GM18868 (cell line): ENCODE measurements at regions not wholly inside any gene's neighbourhood (a gene's known extent, or its start where the extent isn't known, plus 50 kb on each side); places are given as distances from the start of the nearest gene placed in this dataset.

Experiments used
- ATAC-seq: cut with Tn5 transposase; IDR thresholded peaks from one replicate; pipeline ENCODE4 v1.9.1; 2021; ENCODE audit warnings: mild to moderate bottlenecking, moderate library complexity; ENCODE audit not compliant: unreplicated experiment

GRCh38 chr4:59979061-59979460, 1221.1 kb upstream of the ADGRL3 start:
- ATAC-seq: no peak

- ATAC-seq: no peak
Observed at GRCh38 chr4:59983852-59984251, 1216.3 kb upstream of the ADGRL3 start.

GRCh38 chr4:59987289-59987688, 1212.8 kb upstream of the ADGRL3 start:
- no peak for ATAC-seq

- no peak for ATAC-seq
Observed at GRCh38 chr4:59994118-59994517, 1206.0 kb upstream of the ADGRL3 start.

GRCh38 chr4:60002603-60003337, 1197.4 kb upstream of the ADGRL3 start:
- no peak for ATAC-seq

- ATAC-seq: no peak
Observed at GRCh38 chr4:60013464-60014184, 1186.5 kb upstream of the ADGRL3 start.

- no peak for ATAC-seq
Observed at GRCh38 chr4:60016971-60017370, 1183.2 kb upstream of the ADGRL3 start.

- ATAC-seq: no peak
Observed at GRCh38 chr4:60019180-60019579, 1180.9 kb upstream of the ADGRL3 start.

- no peak for ATAC-seq
Observed at GRCh38 chr4:60019946-60020345, 1180.2 kb upstream of the ADGRL3 start.

- no peak for ATAC-seq
Observed at GRCh38 chr4:60020389-60020788, 1179.7 kb upstream of the ADGRL3 start.

GRCh38 chr4:60033826-60034225, 1166.3 kb upstream of the ADGRL3 start:
- no peak for ATAC-seq

- no peak for ATAC-seq
Observed at GRCh38 chr4:60034361-60034760, 1165.8 kb upstream of the ADGRL3 start.

GRCh38 chr4:60039908-60040307, 1160.2 kb upstream of the ADGRL3 start:
- ATAC-seq: no peak

- no peak for ATAC-seq
Observed at GRCh38 chr4:60042231-60042652, 1157.9 kb upstream of the ADGRL3 start.

GRCh38 chr4:60042941-60043340, 1157.2 kb upstream of the ADGRL3 start:
- no peak for ATAC-seq

- no peak for ATAC-seq
Observed at GRCh38 chr4:60078984-60079383, 1121.1 kb upstream of the ADGRL3 start.

GRCh38 chr4:60081839-60082238, 1118.3 kb upstream of the ADGRL3 start:
- ATAC-seq: no peak

- ATAC-seq: no peak
Observed at GRCh38 chr4:60088807-60089486, 1111.2 kb upstream of the ADGRL3 start.

- no peak for ATAC-seq
Observed at GRCh38 chr4:60089546-60090273, 1110.4 kb upstream of the ADGRL3 start.

- ATAC-seq: no peak
Observed at GRCh38 chr4:60096676-60097075, 1103.5 kb upstream of the ADGRL3 start.

- ATAC-seq: no peak
Observed at GRCh38 chr4:60116592-60116991, 1083.5 kb upstream of the ADGRL3 start.
